NCI-H2029 treated with DMSO at 0.1 percent for 48 hours (cell line): ENCODE measurements at regions not wholly inside any gene's neighbourhood (a gene's known extent, or its start where the extent isn't known, plus 50 kb on each side); places are given as distances from the start of the nearest gene placed in this dataset.
A peak's percentile ranks its signal among the peaks of the same experiment; 100 is the strongest.
"Not testable (repeated sequence)": the region's sequence is repeated elsewhere in the genome, so short reads cannot be mapped to it uniquely, and the experiment has no call there.

Experiments used
- DNase-seq: peaks from one replicate; lab custom pipeline; 2025; lab: John Stamatoyannopoulos, UW

DNA sequence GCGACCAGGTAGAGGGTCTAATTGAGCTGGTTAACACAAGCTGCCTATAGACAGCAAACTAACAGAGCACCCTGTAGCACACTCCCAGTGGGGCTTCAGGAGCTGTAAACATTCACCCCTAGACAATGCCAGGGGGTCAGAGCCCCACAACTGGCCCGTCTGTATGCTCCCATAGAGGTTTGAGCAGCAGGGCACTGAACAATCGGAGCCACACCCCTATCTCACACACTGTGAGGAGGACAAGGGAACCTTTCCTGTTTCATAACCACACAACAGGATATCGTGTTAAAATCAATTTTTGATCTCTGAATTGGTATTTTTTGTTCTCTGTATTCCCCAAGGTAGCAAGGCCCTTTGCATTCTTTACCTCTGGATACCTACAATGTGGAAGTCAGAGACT is 266.1 kb downstream of the SPRY2 start:
- DNase-seq = no peak

- no peak for DNase-seq
Measured at GRCh38 chr13:80074143-80074752, 266.7 kb downstream of the SPRY2 start.

GRCh38 chr13:80072231-80072630 is 268.7 kb downstream of the SPRY2 start:
- no peak for DNase-seq

GRCh38 chr13:80070024-80070703 is 270.8 kb downstream of the SPRY2 start:
- DNase-seq = peak; percentile 77

GRCh38 chr13:80069374-80069773 is 271.6 kb downstream of the SPRY2 start:
- no peak for DNase-seq

- DNase-seq = no peak
Measured at GRCh38 chr13:80065996-80066395, 274.9 kb downstream of the SPRY2 start.

- not testable (repeated sequence) for DNase-seq
Measured at GRCh38 chr13:80062416-80062815, 278.5 kb downstream of the SPRY2 start.

- DNase-seq = no peak
Measured at GRCh38 chr13:80059789-80060188, 281.1 kb downstream of the SPRY2 start.

DNA sequence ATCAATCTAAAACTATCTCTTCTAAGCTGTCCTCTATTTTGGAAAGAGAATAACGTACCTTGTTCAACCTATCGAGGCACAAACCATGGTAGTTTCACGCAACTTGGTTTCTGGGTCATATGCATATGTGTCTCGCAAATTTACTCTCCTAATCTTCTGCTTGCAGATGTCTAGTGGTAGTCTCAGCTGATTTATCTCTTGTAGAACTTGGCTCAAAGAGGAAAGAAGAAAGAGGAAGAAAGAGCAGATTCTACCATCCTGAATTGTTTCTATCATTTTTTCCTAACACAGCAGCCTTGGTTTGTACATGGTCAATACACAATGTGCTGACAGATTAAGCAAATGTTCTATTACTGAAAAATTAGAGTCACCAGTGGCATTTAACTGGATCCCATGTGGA is 282.3 kb downstream of the SPRY2 start:
- DNase-seq = no peak

DNA sequence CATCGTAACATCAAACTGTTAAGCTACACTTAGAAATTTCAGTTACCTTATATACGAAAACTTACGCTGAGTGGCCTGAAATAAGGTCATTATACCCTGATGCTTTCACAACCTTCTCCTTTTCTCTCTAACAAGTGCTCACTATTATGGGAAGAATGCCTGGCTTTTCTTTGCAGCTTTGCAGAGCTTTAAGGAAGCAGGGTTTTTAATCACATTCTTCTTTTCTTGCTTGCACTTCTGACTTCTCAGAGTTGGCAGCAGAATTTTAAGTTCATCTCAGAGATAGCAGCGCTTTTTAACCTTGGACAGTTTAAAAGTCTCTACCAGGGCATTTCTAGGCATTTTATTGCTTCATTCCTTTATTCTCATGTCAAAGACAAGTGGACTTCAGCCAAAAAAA is 285.1 kb downstream of the SPRY2 start:
- no peak for DNase-seq

- DNase-seq = no peak
Measured at GRCh38 chr13:80054806-80055205, 286.1 kb downstream of the SPRY2 start.

DNA sequence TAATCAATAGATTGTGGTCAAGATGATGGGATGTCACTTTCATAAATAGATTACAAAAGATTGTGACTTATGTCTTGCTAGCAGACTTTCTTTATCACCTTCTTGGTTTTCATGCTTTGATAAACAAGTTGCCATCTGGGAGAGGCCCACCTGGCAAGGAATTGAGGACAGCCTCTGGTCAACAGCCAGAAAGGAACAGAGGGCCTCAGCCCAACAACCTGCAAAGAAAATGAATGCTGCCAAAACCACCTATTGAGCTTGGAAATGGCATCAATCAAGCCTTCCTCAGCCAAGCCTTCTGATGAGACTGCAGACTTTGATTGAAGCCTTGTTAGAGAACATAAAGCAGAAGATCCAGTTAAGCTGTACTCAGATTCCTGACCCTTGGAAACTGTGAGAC is 288.6 kb downstream of the SPRY2 start:
- DNase-seq = no peak

- DNase-seq = no peak
Measured at GRCh38 chr13:80050252-80050651, 290.7 kb downstream of the SPRY2 start.

DNA sequence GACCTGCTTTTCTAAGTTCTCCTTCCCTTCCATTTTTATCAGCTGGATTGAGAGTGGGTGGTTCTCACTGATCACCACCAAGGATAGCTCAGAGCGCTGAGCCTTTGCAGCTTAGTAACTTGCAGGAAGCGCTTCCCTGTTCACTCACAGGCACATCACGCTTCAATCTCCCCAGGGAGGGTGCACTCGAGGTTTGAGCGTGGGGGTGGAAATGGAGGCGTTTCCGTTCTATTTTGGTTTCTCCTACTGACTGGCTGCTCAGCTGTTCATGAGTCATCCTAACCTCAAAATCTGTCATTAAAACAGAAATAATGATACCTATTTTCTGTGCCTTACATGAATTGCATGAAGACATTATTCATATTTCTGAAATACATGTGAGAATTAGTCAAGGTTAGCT is 292.1 kb downstream of the SPRY2 start:
- peak; percentile 14 for DNase-seq

DNA sequence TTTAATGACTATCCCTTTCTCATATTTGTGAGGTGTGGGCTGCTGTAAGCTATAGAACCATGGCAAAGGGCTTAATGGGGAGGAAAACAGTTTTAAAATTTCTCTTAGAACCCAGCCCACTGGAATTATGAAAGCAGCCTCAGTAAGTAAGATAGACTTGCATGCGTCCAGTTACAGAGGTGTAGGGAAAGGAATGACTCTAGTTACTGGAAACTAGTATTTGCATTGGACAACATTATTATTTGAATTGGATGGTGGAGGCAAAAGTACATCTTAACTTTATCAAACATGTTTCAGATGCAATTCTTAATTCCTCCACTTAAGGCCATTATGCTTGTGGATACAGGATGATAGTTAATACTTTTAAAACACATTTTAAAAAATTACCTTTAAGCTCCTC is 292.9 kb downstream of the SPRY2 start:
- DNase-seq = no peak

DNA sequence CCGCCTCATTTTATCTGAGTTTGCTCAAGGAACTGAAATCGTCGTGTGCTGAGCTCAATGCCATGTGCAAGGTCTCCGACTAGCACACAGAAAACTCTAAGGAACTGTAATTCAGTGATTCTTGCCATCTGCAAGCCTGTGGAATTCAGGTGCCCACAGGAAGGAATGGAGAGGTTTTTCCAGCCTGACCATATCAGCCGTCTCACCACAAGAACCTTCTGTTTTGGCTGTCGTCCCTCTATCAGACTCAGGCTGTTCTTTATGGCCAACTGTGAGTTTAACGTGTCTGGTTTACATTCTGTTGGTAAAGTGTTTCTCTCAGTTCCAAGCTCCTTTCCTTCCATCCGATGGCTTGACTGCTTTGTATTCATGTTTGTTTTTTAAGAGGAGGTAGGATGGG is 293.5 kb downstream of the SPRY2 start:
- DNase-seq = no peak

DNA sequence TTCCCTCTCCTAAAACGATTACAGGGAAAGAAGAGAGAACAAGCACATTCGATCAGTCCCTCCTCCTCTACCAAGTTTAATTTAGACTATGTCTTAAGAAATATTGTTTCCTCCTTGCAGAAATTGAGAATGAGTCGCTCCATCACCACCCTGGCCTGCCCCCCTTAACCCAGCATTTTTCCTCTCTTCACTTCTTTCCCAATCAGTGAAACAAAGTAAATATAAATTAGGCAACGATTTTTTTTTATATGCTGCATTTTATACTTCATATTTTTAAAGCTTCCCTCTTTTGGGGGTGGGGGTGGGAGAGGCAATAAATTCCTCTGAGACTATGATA is 300.0 kb downstream of the SPRY2 start:
- DNase-seq = no peak

- DNase-seq = no peak
Measured at GRCh38 chr13:80040196-80040980, 300.5 kb downstream of the SPRY2 start.

- DNase-seq = no peak
Measured at GRCh38 chr13:80039000-80039399, 301.9 kb downstream of the SPRY2 start.

- no peak for DNase-seq
Measured at GRCh38 chr13:80038371-80038770, 302.6 kb downstream of the SPRY2 start.

GRCh38 chr13:80037505-80037888 is 303.4 kb downstream of the SPRY2 start:
- no peak for DNase-seq

DNA sequence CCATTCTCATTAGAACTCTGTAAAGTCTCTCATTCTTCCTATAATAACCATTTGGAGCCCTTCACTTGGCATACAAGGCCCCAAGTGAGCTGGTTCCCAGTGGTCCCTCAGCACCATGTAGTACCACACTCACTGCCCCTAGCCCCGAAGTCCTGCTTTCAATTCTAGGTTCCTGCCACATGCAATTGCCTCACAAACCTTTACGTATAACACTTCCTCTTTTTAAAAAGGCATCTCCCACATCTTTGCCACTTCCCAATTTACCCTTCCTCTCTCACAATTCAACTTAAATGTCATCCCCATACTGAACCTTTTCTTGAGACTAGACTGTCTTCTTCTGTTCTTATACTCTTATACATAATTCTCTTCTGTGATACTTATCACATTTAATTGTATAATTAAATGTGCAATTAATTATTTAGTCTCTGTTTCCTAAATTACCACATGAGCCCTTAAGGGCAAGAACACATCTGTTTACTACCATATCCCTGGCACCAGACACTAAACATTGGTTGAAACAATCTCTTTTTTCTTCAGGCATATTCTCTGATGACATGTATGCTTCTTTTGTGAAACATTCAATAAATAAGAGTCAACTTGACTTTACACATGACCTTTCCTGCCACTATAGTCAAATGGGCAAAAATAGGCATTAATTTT is 304.0 kb downstream of the SPRY2 start:
- DNase-seq = no peak

DNA sequence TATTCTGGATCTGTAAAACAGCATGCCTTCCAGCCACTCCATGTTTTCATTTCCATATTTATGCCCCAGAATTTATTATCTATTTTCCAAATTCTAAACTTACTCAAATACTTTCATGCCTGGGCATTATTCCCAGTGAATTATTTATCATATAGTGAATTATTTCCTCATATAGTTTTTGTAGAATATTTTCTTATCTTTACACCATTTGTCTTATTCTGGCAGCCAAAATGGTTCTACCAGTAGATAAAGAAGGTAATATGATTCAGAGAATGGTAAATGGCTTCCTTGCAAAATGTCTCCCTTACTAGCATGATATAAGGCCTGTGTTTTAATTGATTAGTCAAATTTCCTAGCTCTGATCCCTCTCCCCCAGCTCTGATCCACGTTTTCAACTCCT is 305.8 kb downstream of the SPRY2 start:
- DNase-seq = no peak
